Prostate gland (tissue), 2 donors: ENCODE measurements at regions not wholly inside any gene's neighbourhood (a gene's known extent, or its start where the extent isn't known, plus 50 kb on each side); places are given as distances from the start of the nearest gene placed in this dataset.

Source experiments
- CTCF ChIP-seq, 4 experiments: fragments of 200-600 bp in 2 of 4; fragments of 450-650 bp in 2 of 4; sonication (generic) in 2 of 4; IDR thresholded peaks; 1 replicate in 3 of 4; 2 replicates in 1 of 4; pipeline ENCODE4 v1.5.1; 2016 to 2019; ENCODE audit warnings: antibody characterized with exemption in 4 of 4, mild to moderate bottlenecking in 2 of 4, moderate library complexity in 2 of 4
- POLR2A ChIP-seq: fragments of 450-650 bp; IDR thresholded peaks from one replicate; pipeline ENCODE4 v1.6.1; 2016; ENCODE audit warnings: antibody characterized with exemption, mild to moderate bottlenecking

DNA sequence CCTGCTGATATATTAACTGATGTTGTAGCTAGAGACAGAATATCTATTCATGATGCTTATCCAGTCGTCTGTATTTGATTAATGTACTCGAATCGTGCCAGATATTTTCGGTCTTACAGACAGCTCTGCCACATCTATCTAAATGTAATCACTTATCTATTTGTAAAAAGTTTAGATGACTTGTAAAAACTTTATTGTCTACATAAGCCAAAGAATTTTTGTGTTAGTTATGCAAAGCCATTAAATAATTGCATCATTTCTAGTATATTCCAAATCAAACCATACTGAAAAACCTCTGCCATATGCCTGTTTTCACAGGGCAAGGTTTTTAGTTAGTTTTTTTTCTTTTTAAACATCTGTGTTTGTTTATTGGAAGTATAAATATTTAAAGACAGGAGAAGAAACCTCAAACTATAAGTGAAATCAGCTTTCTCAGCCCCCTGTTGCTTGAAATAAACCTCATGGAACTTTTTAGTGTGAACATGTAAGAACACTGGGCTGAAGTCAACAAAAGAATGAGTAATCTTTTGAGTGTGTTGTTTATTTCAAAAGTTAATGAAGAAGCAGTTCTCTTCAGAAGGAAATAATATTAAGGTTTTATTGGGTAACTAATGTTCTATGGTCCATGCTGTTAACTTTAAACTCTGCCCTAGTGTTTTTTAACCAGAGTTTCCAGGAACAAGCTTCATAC lies 657.6 kb upstream of the SYT4 start:
- TF ChIP-seq CTCF (IDR thresholded peaks at IDR 0.05) (no peak), POLR2A (no peak)
